Posterior cingulate gyrus (tissue), 11 donors: ENCODE measurements at regions not wholly inside any gene's neighbourhood (a gene's known extent, or its start where the extent isn't known, plus 50 kb on each side); places are given as distances from the start of the nearest gene placed in this dataset.

ENCODE experiments used
- DNase-seq, 10 donors: peaks; one replicate each; pipeline versions ENCODE4 v3.0.0 to v3.0.0-alpha.2; 2020 to 2021; ENCODE audit warnings: mixed read lengths in 3 of 10
- intact Hi-C: fragments of 100-400 bp; cut with DNase I; formaldehyde crosslinking; loops from one replicate; pipeline ENCODE4 v1.15.1; 2023

DNA sequence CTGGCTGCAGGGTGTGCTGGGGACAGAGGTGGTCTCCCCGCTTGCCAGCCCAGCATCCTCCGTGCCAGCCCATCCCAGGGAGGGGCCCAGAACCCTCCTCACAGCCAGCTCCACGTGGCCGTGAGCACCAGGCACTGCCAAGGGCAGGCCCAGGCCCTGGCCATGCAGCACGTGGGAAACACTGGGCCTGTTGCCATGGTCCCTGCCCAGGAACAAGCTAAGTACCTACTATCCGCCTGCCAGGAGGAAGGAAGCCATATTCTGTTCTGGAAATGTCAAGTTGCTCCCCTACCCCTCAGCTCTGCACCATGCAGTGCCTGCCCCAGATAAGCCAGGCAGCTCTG, 250.6 kb downstream of the CYP26B1 start:
- intact Hi-C loops, result no loop called here
- DNase-seq, result no peak

DNA sequence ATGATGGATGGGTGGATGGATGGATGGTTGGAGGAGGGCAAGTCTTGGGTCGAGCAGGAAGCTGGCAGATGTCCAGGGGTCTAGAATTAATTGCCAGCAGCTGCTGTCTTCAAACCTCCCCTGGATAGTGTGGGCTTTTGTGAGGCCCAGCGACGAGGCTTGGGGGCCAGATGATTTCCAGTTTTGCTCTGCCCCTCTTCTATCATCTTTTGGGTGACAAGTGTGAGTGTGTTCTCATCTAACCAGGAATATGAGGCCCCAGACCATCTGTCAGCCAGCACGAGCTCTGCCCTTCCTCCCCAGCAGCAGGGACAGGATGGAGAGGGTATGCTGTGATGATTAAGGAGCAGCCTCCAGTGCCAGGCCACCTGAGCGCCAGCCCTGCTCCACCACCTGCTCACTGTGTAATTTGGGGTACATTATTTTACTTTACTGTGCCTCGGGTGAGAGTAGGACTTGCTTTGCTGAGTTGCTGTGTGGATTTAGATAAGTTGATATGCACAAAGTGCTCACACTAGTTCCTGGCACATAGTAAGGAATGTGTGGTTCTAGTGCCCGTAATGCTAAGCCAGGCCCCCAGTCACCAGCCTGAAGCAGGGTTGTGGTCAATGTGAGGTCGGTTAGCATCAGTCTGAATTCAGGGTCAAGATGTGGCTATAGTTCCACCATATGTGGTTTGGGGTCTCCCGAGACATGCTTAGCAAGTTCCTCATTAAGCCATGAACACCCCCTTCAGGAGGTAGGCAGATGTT, 251.1 kb downstream of the CYP26B1 start:
- no peak for DNase-seq

GRCh38 chr2:71895320-71896161, 252.1 kb downstream of the CYP26B1 start:
- peak in 2 of 10 donors; percentile 21 to 71 for DNase-seq
- intact Hi-C loops, result no loop called here

More for the DNA sequence above, 251.1 kb downstream of the CYP26B1 start:
- intact Hi-C loops, result no loop called here

- intact Hi-C loops, result no loop called here
- DNase-seq, result peak in 1 of 10 donors; percentile 62
Measured at GRCh38 chr2:71894261-71894660, 253.4 kb downstream of the CYP26B1 start.

GRCh38 chr2:71893646-71894045, 254.0 kb downstream of the CYP26B1 start:
- peak in 1 of 10 donors; percentile 54 for DNase-seq
- intact Hi-C loops, result no loop called here

DNA sequence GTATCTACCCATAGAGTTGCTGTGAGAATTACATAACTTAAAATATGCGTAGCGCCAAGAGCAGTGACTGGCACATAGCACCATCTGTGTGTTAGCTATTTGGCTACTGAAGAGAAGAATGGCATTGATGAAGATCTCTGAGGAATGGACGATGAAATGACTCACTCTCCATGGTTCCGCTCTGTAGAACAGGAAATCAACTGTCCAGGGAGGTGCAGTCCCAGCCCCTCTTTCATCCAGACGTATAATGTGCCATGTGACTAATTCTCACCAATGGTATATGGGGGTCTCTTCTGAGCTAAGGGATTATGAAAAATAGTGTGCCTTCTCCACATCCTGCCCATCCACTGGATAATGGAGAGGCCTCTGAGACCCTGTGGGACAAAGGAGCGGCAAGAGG, 254.8 kb downstream of the CYP26B1 start:
- DNase-seq, result no peak
- intact Hi-C loops, result no loop called here

- intact Hi-C loops, result no loop called here
- DNase-seq, result no peak
Measured at GRCh38 chr2:71892423-71892730, 255.3 kb downstream of the CYP26B1 start.

DNA sequence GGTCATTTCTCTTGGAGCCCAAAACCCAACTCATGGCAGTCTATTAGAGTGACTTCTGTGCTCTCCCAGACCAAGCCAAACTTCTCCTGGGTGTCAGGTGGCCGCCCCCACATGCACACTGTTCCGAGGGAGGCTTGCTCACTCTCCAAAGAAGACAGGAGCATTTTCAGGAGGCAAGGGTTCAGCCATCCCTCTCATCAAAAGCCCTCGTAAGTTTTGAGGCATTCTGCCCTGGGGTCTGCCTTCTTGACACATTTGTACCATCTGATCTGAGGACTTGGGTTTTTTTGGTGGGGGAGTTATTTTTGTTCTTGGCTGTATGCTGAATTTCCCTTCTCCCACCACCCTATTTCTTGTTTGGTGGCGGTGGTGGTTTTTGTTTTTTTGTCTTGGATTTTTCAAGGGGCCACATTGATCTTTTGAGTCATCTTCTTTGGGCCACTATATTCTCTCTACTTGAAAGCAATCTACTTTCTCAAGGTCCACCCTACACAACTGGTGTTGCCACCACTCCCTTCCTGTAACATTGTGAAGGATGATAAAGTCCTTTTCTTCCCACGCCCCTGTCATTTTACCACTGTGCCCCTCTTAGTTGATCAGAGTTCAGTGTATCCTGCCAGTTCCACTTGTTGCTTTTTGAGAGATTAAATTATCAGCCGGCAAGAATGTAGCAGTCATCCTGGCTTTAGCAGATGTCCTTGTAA, 255.8 kb downstream of the CYP26B1 start:
- intact Hi-C loops, result no loop called here
- no peak for DNase-seq

- intact Hi-C loops, result no loop called here
- peak in 1 of 10 donors; percentile 75 for DNase-seq
Measured at GRCh38 chr2:71891155-71891554, 256.5 kb downstream of the CYP26B1 start.

DNA sequence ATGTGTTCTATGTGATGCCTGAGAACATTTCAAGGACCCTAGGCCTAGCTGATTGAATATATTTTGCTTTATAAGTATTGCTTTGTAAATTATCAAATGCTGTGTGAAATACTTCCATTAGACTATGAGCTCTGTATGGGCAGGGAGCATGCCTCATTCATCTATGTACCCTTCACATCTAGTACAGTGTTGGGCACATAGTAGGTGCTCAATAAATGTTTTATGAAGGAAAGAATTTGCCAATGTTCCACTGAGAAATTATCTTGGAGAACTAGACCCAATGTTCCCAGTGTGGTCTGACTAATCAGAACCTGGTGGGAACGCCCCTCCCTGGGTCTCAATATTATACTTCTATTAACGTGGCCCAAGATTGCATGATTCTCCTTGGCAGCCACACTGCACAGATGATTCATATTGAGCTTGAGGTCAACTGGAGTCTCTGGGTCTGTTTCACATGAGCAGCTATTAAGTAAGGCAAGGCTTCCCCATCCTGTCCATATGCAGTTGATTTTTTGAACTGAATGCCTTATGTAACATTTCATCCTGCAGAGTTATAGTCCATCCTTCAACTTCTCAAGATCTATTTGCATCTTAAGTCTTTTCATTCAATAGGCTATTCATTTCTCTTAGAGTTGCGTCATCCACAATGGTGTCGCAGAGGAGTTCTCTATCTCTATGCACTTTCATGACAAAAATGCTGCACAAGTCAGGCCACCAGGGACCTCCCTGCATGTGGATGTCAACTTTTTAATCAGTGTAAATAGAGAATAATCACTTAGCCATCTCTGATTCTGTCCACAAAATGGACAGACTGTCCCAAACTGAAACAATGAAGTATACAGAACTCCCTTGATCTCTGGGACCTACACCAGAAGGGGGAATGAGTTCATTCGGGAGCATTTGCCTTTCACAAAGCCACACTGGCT, 257.6 kb downstream of the CYP26B1 start:
- DNase-seq, result no peak
- intact Hi-C loops, result no loop called here

DNA sequence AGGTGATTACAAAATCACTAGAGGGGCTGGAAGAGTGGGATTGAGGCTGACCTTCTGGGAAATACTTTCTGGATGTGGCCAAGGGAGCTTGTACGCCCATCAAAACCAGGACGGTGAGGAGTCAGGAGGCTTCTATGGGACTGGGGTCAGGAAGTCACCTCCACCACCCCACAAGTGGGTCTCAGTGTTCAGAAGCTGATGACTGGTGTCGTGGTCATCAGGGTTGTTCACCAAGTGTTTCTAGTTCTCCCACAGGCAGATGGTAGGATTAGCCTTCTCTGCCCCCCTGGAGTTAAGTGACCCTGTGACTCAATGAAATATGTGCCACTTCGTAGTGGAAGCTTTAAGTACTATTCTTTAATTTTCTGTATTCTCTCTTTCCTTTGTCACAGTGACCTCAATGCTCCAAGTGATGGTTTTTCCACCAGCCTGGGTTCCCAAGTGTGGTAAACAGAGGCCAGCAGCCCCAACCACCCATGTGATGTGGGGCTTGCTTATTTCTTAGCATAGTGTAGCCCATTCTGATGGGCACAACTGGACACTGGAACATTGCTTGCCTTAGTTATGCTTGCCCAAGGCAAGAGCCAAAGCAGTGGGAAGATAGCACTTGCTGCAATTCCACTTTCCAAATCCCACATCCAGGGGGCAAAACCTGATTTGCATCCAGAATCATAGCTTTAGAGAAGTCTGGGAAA, 258.8 kb downstream of the CYP26B1 start:
- no peak for DNase-seq
- intact Hi-C loops, result no loop called here

DNA sequence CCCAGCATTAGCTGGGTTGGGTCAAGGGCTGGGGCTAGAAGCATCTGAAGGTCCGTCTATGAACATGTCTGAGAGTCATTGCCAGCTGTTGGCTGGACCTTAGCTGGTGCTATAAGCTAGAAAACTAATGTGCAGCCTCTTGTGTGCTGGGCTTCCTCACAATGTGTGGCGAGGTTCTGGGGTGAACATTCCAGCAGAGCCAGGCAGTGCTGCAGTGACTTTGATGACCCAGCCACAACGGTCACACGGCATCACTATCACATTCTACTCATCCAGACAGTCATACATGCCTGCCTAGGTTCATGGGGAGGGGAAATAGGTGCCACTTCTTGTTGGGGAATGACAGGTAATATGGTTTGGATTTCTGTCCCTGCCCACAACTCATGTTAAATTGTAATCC, 260.5 kb downstream of the CYP26B1 start:
- DNase-seq, result no peak
- intact Hi-C loops, result no loop called here

DNA sequence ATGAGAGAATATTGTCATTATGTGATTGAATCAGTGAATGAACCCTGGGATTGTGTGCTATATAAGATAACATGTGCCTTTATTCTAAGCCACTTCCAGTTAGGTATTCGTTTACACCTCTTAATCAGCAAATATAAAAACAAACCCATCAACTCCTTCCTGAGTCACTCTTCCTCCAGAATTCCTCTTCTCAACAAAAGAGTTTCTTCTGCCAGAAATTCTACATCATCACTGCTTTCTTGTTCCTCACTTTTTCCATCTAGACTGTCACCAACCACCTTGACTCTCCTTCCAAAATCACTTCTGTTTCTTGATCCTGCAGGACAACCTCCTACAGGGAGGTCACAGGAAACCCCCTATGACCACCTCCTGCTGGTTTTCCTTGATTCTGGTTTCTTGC, 261.4 kb downstream of the CYP26B1 start:
- intact Hi-C loops, result no loop called here
- DNase-seq, result no peak

GRCh38 chr2:71884303-71885042, 263.2 kb downstream of the CYP26B1 start:
- DNase-seq, result peak in 1 of 10 donors; percentile 26
- intact Hi-C loops, result no loop called here

GRCh38 chr2:71882949-71883472, 264.7 kb downstream of the CYP26B1 start:
- DNase-seq, result peak in 9 of 10 donors; percentile 29 to 95 (median 68)
- intact Hi-C loops, result no loop called here

DNA sequence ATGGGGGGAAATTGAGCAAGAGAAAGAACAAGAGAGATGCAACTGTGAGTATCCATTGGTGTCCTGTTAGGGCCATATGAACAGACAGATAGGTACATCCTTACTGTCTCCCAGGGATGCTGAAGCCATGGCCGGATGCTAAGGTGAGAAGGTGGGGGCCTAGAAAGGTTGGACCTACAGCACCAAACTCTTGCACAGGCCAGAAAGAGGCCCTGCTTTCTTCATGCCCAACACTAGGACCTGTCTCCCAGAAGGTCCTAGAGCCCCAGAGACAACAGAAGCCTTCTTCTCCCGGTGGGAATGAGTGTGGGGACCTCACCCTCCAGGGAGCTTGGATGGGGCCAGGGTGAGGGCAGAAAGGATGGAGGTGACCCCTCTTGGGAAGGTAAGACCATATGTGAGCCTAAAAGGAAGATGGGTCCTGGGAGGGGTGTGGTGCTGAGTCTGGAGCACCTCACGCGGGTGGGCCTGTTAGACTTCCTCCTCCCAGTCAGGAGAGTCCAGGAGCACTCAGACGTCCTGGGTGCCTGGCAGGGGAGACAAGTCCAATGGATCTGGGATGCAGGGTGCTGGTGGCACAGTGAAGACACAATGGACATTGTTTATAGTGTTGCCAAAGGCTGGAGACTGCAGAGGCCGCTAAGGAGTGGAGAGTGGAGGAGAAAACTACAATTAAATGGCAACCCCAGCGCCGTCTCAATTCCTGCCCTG, 265.3 kb downstream of the CYP26B1 start:
- intact Hi-C loops, result no loop called here

GRCh38 chr2:71880846-71881610, 266.6 kb downstream of the CYP26B1 start:
- intact Hi-C loops, result no loop called here
- DNase-seq, result peak in 2 of 10 donors; percentile 11 to 12

More for the DNA sequence above, 265.3 kb downstream of the CYP26B1 start:
- DNase-seq, result peak in 1 of 10 donors; percentile 63
